ENCODE measurements at regions not wholly inside any gene's neighbourhood (a gene's known extent, or its start where the extent isn't known, plus 50 kb on each side); places are given as distances from the start of the nearest gene placed in this dataset.

DNA sequence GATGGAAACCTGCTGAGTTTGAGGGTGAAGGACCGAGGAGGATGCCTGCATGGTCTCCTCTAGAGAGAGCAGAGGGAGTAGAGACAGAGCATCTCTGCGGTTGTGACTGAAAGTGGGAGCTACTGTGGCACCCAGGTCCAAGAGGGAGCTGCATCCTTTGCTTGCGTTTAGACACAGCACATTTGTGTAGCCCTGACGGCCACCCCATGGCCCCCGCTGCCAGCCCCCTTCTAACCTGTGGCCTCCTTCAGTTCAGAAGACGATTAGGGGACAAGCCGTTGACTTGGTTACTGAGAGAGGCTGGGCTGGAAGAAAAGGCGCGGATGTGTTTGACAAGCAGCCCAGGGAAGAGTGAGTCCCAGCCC, 690.9 kb downstream of the BRD1 start:
- no peak for DNase-seq (ENCODE audit: low read depth in 1 of 2, low spot score in 1 of 2)
- no peaks in the 10 kb centered on the region for H3K36me3 ChIP-seq
- H3K4me1 ChIP-seq (ENCODE audit: low read depth): no peaks in the 10 kb centered on the region
- H3K9me3 ChIP-seq (ENCODE audit: low read depth): no peaks in the 10 kb centered on the region
- H3K4me3 ChIP-seq: no peak overlapping the region
- TF ChIP-seq, protein P1, sequence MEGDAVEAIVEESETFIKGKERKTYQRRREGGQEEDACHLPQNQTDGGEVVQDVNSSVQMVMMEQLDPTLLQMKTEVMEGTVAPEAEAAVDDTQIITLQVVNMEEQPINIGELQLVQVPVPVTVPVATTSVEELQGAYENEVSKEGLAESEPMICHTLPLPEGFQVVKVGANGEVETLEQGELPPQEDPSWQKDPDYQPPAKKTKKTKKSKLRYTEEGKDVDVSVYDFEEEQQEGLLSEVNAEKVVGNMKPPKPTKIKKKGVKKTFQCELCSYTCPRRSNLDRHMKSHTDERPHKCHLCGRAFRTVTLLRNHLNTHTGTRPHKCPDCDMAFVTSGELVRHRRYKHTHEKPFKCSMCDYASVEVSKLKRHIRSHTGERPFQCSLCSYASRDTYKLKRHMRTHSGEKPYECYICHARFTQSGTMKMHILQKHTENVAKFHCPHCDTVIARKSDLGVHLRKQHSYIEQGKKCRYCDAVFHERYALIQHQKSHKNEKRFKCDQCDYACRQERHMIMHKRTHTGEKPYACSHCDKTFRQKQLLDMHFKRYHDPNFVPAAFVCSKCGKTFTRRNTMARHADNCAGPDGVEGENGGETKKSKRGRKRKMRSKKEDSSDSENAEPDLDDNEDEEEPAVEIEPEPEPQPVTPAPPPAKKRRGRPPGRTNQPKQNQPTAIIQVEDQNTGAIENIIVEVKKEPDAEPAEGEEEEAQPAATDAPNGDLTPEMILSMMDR (IDR thresholded peaks at IDR 0.05; ENCODE audit: low read depth, low read length): no peak
- no peaks in the 10 kb centered on the region for H3K27me3 ChIP-seq
- H3K27ac ChIP-seq: no peak overlapping the region

DNA sequence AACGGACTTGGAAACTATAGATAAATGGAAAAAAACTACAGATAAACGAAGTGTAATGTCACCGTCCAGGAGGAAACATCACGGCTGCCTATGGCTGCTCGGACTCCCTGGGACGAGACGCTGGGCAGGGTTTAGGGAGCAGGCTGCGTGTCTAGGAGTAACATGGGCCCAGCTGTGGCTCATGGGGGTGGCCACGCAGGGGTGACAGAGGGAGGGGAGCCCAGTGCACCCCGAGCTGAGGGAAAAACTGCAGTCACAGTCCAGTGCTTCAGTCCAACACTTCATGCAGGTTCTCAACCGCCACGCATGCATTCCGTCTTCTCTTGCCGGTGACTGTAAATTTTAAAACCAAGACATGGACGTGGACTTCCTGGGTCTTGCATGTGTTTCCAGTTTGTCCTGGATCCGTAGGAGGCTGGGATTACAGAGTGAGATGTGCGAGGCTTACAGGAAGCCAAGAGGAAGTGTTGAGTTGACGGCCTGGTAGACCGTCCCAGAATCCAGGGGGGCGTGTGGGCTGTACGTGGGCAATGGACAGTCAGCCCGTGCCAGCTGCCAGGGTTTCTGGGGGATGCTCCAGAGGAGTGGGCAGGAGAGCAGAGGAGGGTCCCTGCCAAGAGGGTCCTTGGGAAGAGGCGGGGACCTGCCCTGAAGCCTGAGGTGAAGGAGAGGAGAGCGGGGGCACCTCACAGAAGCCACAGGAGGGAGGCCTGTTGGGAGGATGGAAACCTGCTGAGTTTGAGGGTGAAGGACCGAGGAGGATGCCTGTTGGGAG, 691.4 kb downstream of the BRD1 start:
- H3K4me1 ChIP-seq (ENCODE audit: low read depth): no peaks in the 10 kb centered on the region
- no peak overlapping the region for H3K27ac ChIP-seq
- TF ChIP-seq, protein P1 (IDR thresholded peaks at IDR 0.05; ENCODE audit: low read depth, low read length): no peak
- H3K36me3 ChIP-seq: no peaks in the 10 kb centered on the region
- no peak for DNase-seq (ENCODE audit: low read depth in 1 of 2, low spot score in 1 of 2)
- no peak overlapping the region for H3K4me3 ChIP-seq
- no peaks in the 10 kb centered on the region for H3K27me3 ChIP-seq
- no peaks in the 10 kb centered on the region for H3K9me3 ChIP-seq (ENCODE audit: low read depth)

DNA sequence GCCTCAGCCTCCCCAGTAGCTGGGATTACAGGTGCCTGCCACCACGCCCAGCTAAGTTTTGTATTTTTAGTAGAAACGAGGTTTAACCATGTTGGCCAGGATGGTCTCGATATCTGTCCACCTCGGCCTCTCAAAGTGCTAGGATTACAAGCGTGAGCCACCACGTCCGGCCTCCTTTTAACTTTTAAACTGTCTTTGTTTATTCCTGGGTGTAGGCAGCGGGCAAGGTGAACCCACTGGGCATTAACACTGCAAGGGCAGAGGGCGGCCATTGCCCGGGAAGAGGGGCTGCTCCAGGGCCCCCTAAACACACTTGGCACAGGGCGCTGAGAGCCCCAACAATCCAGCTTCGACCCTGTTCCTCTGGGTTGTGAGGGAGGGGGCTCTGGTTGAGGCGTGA, 693.6 kb downstream of the BRD1 start:
- Histone ChIP-seq H3K27me3 (no peaks in the 10 kb centered on the region), H3K36me3 (no peaks in the 10 kb centered on the region), H3K4me3 (no peak overlapping the region), H3K4me1 (ENCODE audit: low read depth) (no peaks in the 10 kb centered on the region), H3K27ac (no peak overlapping the region), H3K9me3 (ENCODE audit: low read depth) (no peaks in the 10 kb centered on the region)
- DNase-seq (ENCODE audit: low read depth in 1 of 2, low spot score in 1 of 2): no peak
- TF ChIP-seq, protein P1 (IDR thresholded peaks at IDR 0.05; ENCODE audit: low read depth, low read length): no peak

DNA sequence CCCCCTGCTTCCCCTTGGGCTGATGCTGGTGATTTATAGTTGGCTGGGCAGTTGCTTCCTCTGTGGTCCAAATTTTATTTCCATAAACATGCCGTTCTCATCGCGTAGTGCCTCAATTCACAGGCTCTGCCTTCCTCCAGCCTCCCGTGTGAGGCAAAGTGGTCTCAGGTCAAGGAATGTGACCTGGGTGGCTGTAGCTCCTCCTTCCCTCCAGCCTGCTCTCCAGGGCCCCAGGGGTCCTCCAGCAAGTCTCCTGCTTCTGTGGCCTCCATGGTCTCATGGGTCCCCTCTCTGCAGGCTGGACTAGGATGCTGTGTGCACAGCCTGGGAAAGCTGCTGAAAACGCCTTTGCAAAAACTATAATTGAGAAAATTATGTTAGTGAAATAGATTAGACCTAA, 694.1 kb downstream of the BRD1 start:
- DNase-seq (ENCODE audit: low read depth in 1 of 2, low spot score in 1 of 2): no peak
- TF ChIP-seq, protein P1 (IDR thresholded peaks at IDR 0.05; ENCODE audit: low read depth, low read length): no peak
- H3K9me3 ChIP-seq (ENCODE audit: low read depth): no peaks in the 10 kb centered on the region

DNA sequence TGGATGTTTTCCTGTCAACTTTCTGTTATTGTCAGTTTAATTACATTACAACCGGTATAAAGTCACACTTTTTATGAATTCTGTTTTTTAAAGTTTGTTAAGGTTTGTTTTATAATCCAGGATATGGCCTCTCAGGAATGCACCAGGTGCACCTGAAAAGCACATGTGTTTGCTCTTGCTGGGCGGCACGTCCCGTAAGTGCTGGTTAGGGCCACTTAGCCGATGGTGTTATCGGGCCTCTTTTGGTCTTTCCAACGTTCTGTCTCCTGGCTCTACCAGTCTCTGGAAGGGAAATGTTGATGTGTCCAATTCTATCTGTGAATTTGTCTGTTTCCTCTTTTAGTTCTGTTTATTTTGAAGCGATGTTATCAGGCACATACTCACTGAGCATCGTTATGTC, 695.7 kb downstream of the BRD1 start:
- no peaks in the 10 kb centered on the region for H3K4me1 ChIP-seq (ENCODE audit: low read depth)
- no peaks in the 10 kb centered on the region for H3K27me3 ChIP-seq
- no peak overlapping the region for H3K27ac ChIP-seq
- H3K36me3 ChIP-seq: no peaks in the 10 kb centered on the region
- no peak overlapping the region for H3K4me3 ChIP-seq
- TF ChIP-seq, protein P1 (IDR thresholded peaks at IDR 0.05; ENCODE audit: low read depth, low read length): no peak
- no peaks in the 10 kb centered on the region for H3K9me3 ChIP-seq (ENCODE audit: low read depth)
- no peak for DNase-seq (ENCODE audit: low read depth in 1 of 2, low spot score in 1 of 2)

More for the DNA sequence above, 694.1 kb downstream of the BRD1 start:
- Histone ChIP-seq H3K36me3 (no peaks in the 10 kb centered on the region), H3K4me1 (ENCODE audit: low read depth) (no peaks in the 10 kb centered on the region), H3K27ac (no peak overlapping the region), H3K27me3 (no peaks in the 10 kb centered on the region), H3K4me3 (no peak overlapping the region)
